CD4-positive, alpha-beta T cell (primary cell): ENCODE measurements at regions not wholly inside any gene's neighbourhood (a gene's known extent, or its start where the extent isn't known, plus 50 kb on each side); places are given as distances from the start of the nearest gene placed in this dataset.
A peak's percentile ranks its signal among the peaks of the same experiment; 100 is the strongest.
"Not testable (repeated sequence)": the region's sequence is repeated elsewhere in the genome, so short reads cannot be mapped to it uniquely, and the experiment has no call there.

ENCODE experiments used
- ATAC-seq: fragments of 200-7000 bp; cut with Tn5 transposase; one replicate; pipeline ENCODE4 v1.10.0; 2022; ENCODE audit warnings: mild to moderate bottlenecking; ENCODE audit not compliant: poor library complexity
- CTCF ChIA-PET: fragments of 350-600 bp; sonication (Branson Sonifier 250); formaldehyde crosslinking; loops from one replicate; lab custom pipeline; 2021; ENCODE audit warnings: antibody characterized with exemption, inconsistent platforms; lab: Charles Lee
- POLR2A ChIA-PET: fragments of 350-600 bp; sonication (Branson Sonifier 250); formaldehyde crosslinking; loops from one replicate; lab custom pipeline; 2021; ENCODE audit warnings: antibody characterized with exemption, inconsistent platforms; lab: Charles Lee
- DNase-seq, 14 experiments: peaks; one replicate each; pipeline ENCODE4 v3.0.0-alpha.2; 2013 to 2020; ENCODE audit warnings: mixed read lengths in 2 of 14
- H3K27ac ChIP-seq, 2 donors: one replicate each; pipeline versions ENCODE4 v1.5.1 to v1.7.0; 2013; ENCODE audit warnings: low read length in 2 of 2, low read depth in 1 of 2, mild to moderate bottlenecking in 1 of 2
- H3K27me3 ChIP-seq, 2 experiments: 1 replicate in 1 of 2; 2 replicates in 1 of 2; pipeline versions ENCODE4 v1.6.1 to v1.7.0; 2013; ENCODE audit warnings: low read length in 2 of 2, control low read depth in 1 of 2, mild to moderate bottlenecking in 1 of 2, moderate library complexity in 1 of 2; ENCODE audit not compliant: insufficient read depth in 2 of 2, control insufficient read depth in 1 of 2
- H3K36me3 ChIP-seq: one replicate; pipeline ENCODE4 v1.6.1; 2013; ENCODE audit warnings: low read length, control low read depth; ENCODE audit not compliant: insufficient read depth
- H3K4me1 ChIP-seq: one replicate; pipeline ENCODE4 v1.6.1; 2013; ENCODE audit warnings: low read length, control low read depth; ENCODE audit not compliant: insufficient read depth
- H3K4me3 ChIP-seq: one replicate; pipeline ENCODE4 v1.5.1; 2013; ENCODE audit warnings: mild to moderate bottlenecking, low read length, moderate library complexity
- H3K9me3 ChIP-seq, 2 experiments: 1 replicate in 1 of 2; 2 replicates in 1 of 2; pipeline versions ENCODE4 v1.6.1 to v1.7.0; 2013; ENCODE audit warnings: low read length in 2 of 2, mild to moderate bottlenecking in 2 of 2, control low read depth in 1 of 2, moderate library complexity in 1 of 2; ENCODE audit not compliant: control insufficient read depth in 1 of 2, insufficient read depth in 1 of 2
- H3K27ac Mint-ChIP-seq: one replicate; pipeline ENCODE4 v1.8.0; 2020; ENCODE audit warnings: mixed read lengths
- H3K27me3 Mint-ChIP-seq: one replicate; pipeline ENCODE4 v1.8.0; 2021; ENCODE audit warnings: mixed read lengths
- H3K36me3 Mint-ChIP-seq: one replicate; pipeline ENCODE4 v1.8.0; 2021; ENCODE audit warnings: low read depth, mixed read lengths
- H3K4me1 Mint-ChIP-seq: one replicate; pipeline ENCODE4 v1.8.0; 2021; ENCODE audit warnings: low read depth, mixed read lengths
- H3K4me3 Mint-ChIP-seq: one replicate; pipeline ENCODE4 v1.8.0; 2020; ENCODE audit warnings: mild to moderate bottlenecking, mixed read lengths
- H3K9me3 Mint-ChIP-seq: one replicate; pipeline ENCODE4 v1.8.0; 2020; ENCODE audit warnings: mixed read lengths
- CTCF ChIP-seq: fragments of 200-600 bp; IDR thresholded peaks from one replicate; pipeline ENCODE4 v1.8.0; 2022; ENCODE audit warnings: antibody characterized with exemption, mild to moderate bottlenecking
- intact Hi-C, 2 experiments: fragments of 100-400 bp; cut with DNase I in 1 of 2; cut with micrococcal nuclease in 1 of 2; formaldehyde crosslinking; loops; one replicate each; pipeline versions ENCODE4 v1.15.1 to v1.9.0; 2023 to 2025; cut with DNase I, micrococcal nuclease

- H3K9me3 Mint-ChIP-seq, H3K27me3 Mint-ChIP-seq, H3K4me3 ChIP-seq, H3K27ac Mint-ChIP-seq, H3K4me1 Mint-ChIP-seq, POLR2A ChIA-PET, H3K36me3 Mint-ChIP-seq, H3K27ac ChIP-seq, H3K27me3 ChIP-seq, CTCF ChIA-PET, H3K36me3 ChIP-seq, intact Hi-C loops, ATAC-seq, H3K4me1 ChIP-seq: not testable (repeated sequence)
- H3K4me3 Mint-ChIP-seq: peak overlapping the region; percentile 42
- peak; percentile 39 for TF ChIP-seq CTCF
- DNase-seq: peak in 5 of 14 experiments; percentile 1 to 33 (median 6)
- H3K9me3 ChIP-seq: peaks cover 0 to 21% of the 10 kb centered on the region in 2 experiments
Observed at GRCh38 chr13:18599791-18600211, 581.8 kb downstream of the TUBA3C start.

- H3K4me3 Mint-ChIP-seq, H3K4me1 ChIP-seq: not testable (repeated sequence)
Observed at GRCh38 chr13:18598543-18598942, 583.1 kb downstream of the TUBA3C start.

GRCh38 chr13:18597940-18598339, 583.7 kb downstream of the TUBA3C start:
- intact Hi-C loops, H3K4me3 Mint-ChIP-seq, H3K27ac ChIP-seq, H3K36me3 ChIP-seq, ATAC-seq, H3K27ac Mint-ChIP-seq, CTCF ChIA-PET, H3K36me3 Mint-ChIP-seq, DNase-seq, H3K4me3 ChIP-seq, H3K27me3 ChIP-seq, H3K4me1 Mint-ChIP-seq, H3K9me3 Mint-ChIP-seq, POLR2A ChIA-PET, H3K4me1 ChIP-seq: not testable (repeated sequence)
- H3K27me3 Mint-ChIP-seq: peaks cover 13% of the 10 kb centered on the region
- peaks cover 0 to 21% of the 10 kb centered on the region in 2 experiments for H3K9me3 ChIP-seq

More at GRCh38 chr13:18598543-18598942, 583.1 kb downstream of the TUBA3C start:
- DNase-seq, H3K36me3 Mint-ChIP-seq, POLR2A ChIA-PET, CTCF ChIA-PET, H3K4me3 ChIP-seq, H3K27me3 ChIP-seq, intact Hi-C loops, H3K36me3 ChIP-seq, H3K27ac ChIP-seq, ATAC-seq, H3K4me1 Mint-ChIP-seq, H3K27ac Mint-ChIP-seq, H3K9me3 Mint-ChIP-seq: not testable (repeated sequence)
- peaks cover 13% of the 10 kb centered on the region for H3K27me3 Mint-ChIP-seq
- peaks cover 0 to 21% of the 10 kb centered on the region in 2 experiments for H3K9me3 ChIP-seq

- H3K9me3 Mint-ChIP-seq, H3K36me3 ChIP-seq, H3K4me1 Mint-ChIP-seq, H3K4me3 ChIP-seq, H3K4me3 Mint-ChIP-seq, H3K27me3 ChIP-seq, DNase-seq, H3K27ac ChIP-seq, H3K27me3 Mint-ChIP-seq, intact Hi-C loops, H3K4me1 ChIP-seq, H3K9me3 ChIP-seq, H3K27ac Mint-ChIP-seq, POLR2A ChIA-PET, H3K36me3 Mint-ChIP-seq, CTCF ChIA-PET, ATAC-seq: not testable (repeated sequence)
Observed at GRCh38 chr13:18577103-18577502, 604.5 kb downstream of the TUBA3C start.

- H3K27me3 ChIP-seq, H3K4me3 ChIP-seq, H3K9me3 ChIP-seq, H3K27ac ChIP-seq, DNase-seq, H3K36me3 ChIP-seq, H3K4me3 Mint-ChIP-seq, H3K4me1 Mint-ChIP-seq, H3K4me1 ChIP-seq, intact Hi-C loops, POLR2A ChIA-PET, H3K27ac Mint-ChIP-seq, H3K36me3 Mint-ChIP-seq, H3K9me3 Mint-ChIP-seq, H3K27me3 Mint-ChIP-seq, CTCF ChIA-PET, ATAC-seq: not testable (repeated sequence)
Observed at GRCh38 chr13:18567890-18568289, 613.7 kb downstream of the TUBA3C start.
